ENCODE measurements at regions not wholly inside any gene's neighbourhood (a gene's known extent, or its start where the extent isn't known, plus 50 kb on each side); places are given as distances from the start of the nearest gene placed in this dataset.

GRCh38 chr20:39277185-39277584, 315.0 kb downstream of the DHX35 start:
- no peak for DNase-seq

- DNase-seq: no peak
Observed at GRCh38 chr20:39270837-39271604, 308.9 kb downstream of the DHX35 start.

GRCh38 chr20:39269493-39270217, 307.5 kb downstream of the DHX35 start:
- no peak for DNase-seq

GRCh38 chr20:39268981-39269461, 306.9 kb downstream of the DHX35 start:
- DNase-seq: peak; percentile 30 to 54

- no peak for DNase-seq
Observed at GRCh38 chr20:39268491-39268951, 306.4 kb downstream of the DHX35 start.

- DNase-seq: no peak
Observed at GRCh38 chr20:39266989-39267388, 304.8 kb downstream of the DHX35 start.

GRCh38 chr20:39264506-39265172, 302.5 kb downstream of the DHX35 start:
- peak; percentile 75 to 95 for DNase-seq

GRCh38 chr20:39263076-39263475, 300.9 kb downstream of the DHX35 start:
- DNase-seq: no peak

GRCh38 chr20:39259808-39260207, 297.7 kb downstream of the DHX35 start:
- DNase-seq: no peak

- DNase-seq: no peak
Observed at GRCh38 chr20:39259010-39259803, 297.1 kb downstream of the DHX35 start.

GRCh38 chr20:39258253-39258652, 296.1 kb downstream of the DHX35 start:
- DNase-seq: no peak

- DNase-seq: no peak
Observed at GRCh38 chr20:39253051-39253755, 291.1 kb downstream of the DHX35 start.

- DNase-seq: no peak
Observed at GRCh38 chr20:39252035-39252434, 289.9 kb downstream of the DHX35 start.

- no peak for DNase-seq
Observed at GRCh38 chr20:39249798-39250197, 287.7 kb downstream of the DHX35 start.

GRCh38 chr20:39248862-39249485, 286.8 kb downstream of the DHX35 start:
- no peak for DNase-seq

GRCh38 chr20:39248171-39248861, 286.2 kb downstream of the DHX35 start:
- DNase-seq: no peak

- no peak for DNase-seq
Observed at GRCh38 chr20:39246436-39246835, 284.3 kb downstream of the DHX35 start.

GRCh38 chr20:39245685-39246311, 283.7 kb downstream of the DHX35 start:
- DNase-seq: no peak

GRCh38 chr20:39243962-39244361, 281.8 kb downstream of the DHX35 start:
- no peak for DNase-seq

- DNase-seq: no peak
Observed at GRCh38 chr20:39242614-39243013, 280.5 kb downstream of the DHX35 start.

Data from SW 1271 (cell line).